Endothelial cell of umbilical vein (primary cell): ENCODE measurements at regions not wholly inside any gene's neighbourhood (a gene's known extent, or its start where the extent isn't known, plus 50 kb on each side); places are given as distances from the start of the nearest gene placed in this dataset.

Experiments used
- BruUV-seq: library from RNA; stranded (reverse); fragments of 400-500 nt; replicated peaks from 2 replicates; lab custom pipeline; 2021; lab: Mats Ljungman, UMichigan
- CTCF ChIA-PET: fragments of 300-600, 350-600 bp; sonication (Branson Sonifier 250); formaldehyde crosslinking; loops from one replicate; lab custom pipeline; 2021; ENCODE audit warnings: antibody characterized with exemption, inconsistent platforms; lab: Charles Lee
- POLR2A ChIA-PET: fragments of 300-600, 350-600 bp; sonication (Branson Sonifier 250); formaldehyde crosslinking; loops from one replicate; lab custom pipeline; 2021; ENCODE audit warnings: antibody characterized with exemption, inconsistent platforms; lab: Charles Lee
- DNase-seq: peaks from one replicate; pipeline ENCODE4 v3.0.0-alpha.2; 2011; ENCODE audit warnings: low read depth, low spot score
- FAIRE-seq: peaks from 2 replicates; lab custom pipeline; 2011; peaks lifted over from hg19 to GRCh38; lab: Jason Lieb, UNC
- H2AFZ ChIP-seq: 2 replicates; pipeline ENCODE4 v1.6.0; 2012; ENCODE audit warnings: low read depth, low read length, control low read depth, inconsistent platforms
- H3K27ac ChIP-seq: 2 replicates; pipeline ENCODE4 v1.5.1; 2011; ENCODE audit warnings: low read depth, mild to moderate bottlenecking, control low read depth, low read length, moderate library complexity; ENCODE audit not compliant: insufficient read depth
- H3K27me3 ChIP-seq, 2 experiments: 2 replicates each; pipeline versions ENCODE4 v1.6.0 to v1.6.1; 2011; ENCODE audit warnings: low read length in 2 of 2, mixed read lengths in 1 of 2; ENCODE audit not compliant: control insufficient read depth in 2 of 2, insufficient read depth in 2 of 2
- H3K36me3 ChIP-seq, 2 experiments: 2 replicates in 1 of 2; 3 replicates in 1 of 2; pipeline ENCODE4 v1.5.1; 2011; ENCODE audit warnings: low read length in 2 of 2, mild to moderate bottlenecking in 1 of 2, moderate library complexity in 1 of 2; ENCODE audit not compliant: control insufficient read depth in 2 of 2, insufficient read depth in 2 of 2; ENCODE audit errors: extremely low read depth in 1 of 2
- H3K4me1 ChIP-seq: 3 replicates; pipeline ENCODE4 v1.5.1; 2011; ENCODE audit warnings: mild to moderate bottlenecking, low read length; ENCODE audit not compliant: control insufficient read depth, insufficient read depth; ENCODE audit errors: extremely low read depth
- H3K4me2 ChIP-seq: 2 replicates; pipeline ENCODE4 v1.6.1; 2011; ENCODE audit warnings: low read length, control low read depth, mixed read lengths; ENCODE audit not compliant: insufficient read depth
- H3K4me3 ChIP-seq, 3 experiments: fragments of 200-600 bp in 1 of 3; sonication (generic), shearing (Covaris generic) in 1 of 3; replicated peaks in 1 of 3; 2 replicates each; pipeline ENCODE4 v1.5.1; 2011 to 2016; ENCODE audit warnings: control low read depth in 3 of 3, low read length in 3 of 3, mild to moderate bottlenecking in 2 of 3, inconsistent platforms in 1 of 3, low read depth in 1 of 3, moderate library complexity in 1 of 3; ENCODE audit not compliant: insufficient read depth in 1 of 3
- H3K79me2 ChIP-seq: 2 replicates; pipeline ENCODE4 v1.6.0; 2012; ENCODE audit warnings: low read length, inconsistent platforms; ENCODE audit not compliant: control insufficient read depth, insufficient read depth
- H3K9ac ChIP-seq: replicated peaks from 2 replicates; pipeline ENCODE3; 2011; ENCODE audit warnings: low read length, control low read depth; ENCODE audit not compliant: insufficient read depth; ENCODE audit errors: extremely low read depth
- H3K9me1 ChIP-seq: replicated peaks from 3 replicates; pipeline ENCODE4 v1.6.0; 2011; ENCODE audit warnings: mild to moderate bottlenecking, low read length; ENCODE audit not compliant: control insufficient read depth, insufficient read depth; ENCODE audit errors: extremely low read depth
- H3K9me3 ChIP-seq: replicated peaks from 2 replicates; pipeline ENCODE4 v1.5.1; 2012; ENCODE audit warnings: low read length, inconsistent platforms; ENCODE audit not compliant: control insufficient read depth, insufficient read depth
- H4K20me1 ChIP-seq: replicated peaks from 2 replicates; pipeline ENCODE3; 2011; ENCODE audit warnings: mild to moderate bottlenecking, low read length; ENCODE audit not compliant: control insufficient read depth, insufficient read depth; ENCODE audit errors: extremely low read depth
- CTCF ChIP-seq, 2 donors: IDR thresholded peaks; 1 replicate in 1 of 2; 2 replicates in 1 of 2; pipeline ENCODE4 v1.5.1; 2011; ENCODE audit warnings: low read length in 2 of 2, mild to moderate bottlenecking in 2 of 2, moderate library complexity in 2 of 2, control low read depth in 1 of 2, inconsistent platforms in 1 of 2, low read depth in 1 of 2; ENCODE audit not compliant: insufficient read depth in 1 of 2; ENCODE audit errors: extremely low read depth in 1 of 2
- EZH2 ChIP-seq: IDR thresholded peaks from 2 replicates; pipeline ENCODE4 v1.6.1; 2012; ENCODE audit warnings: borderline replicate concordance, low read depth, mild to moderate bottlenecking, moderate library complexity, low read length, inconsistent platforms; ENCODE audit not compliant: severe bottlenecking
- GATA2 ChIP-seq: IDR thresholded peaks from 2 replicates; pipeline ENCODE4 v1.7.0; 2011; ENCODE audit warnings: low read depth, mild to moderate bottlenecking, moderate library complexity, mixed read lengths, low read length; ENCODE audit not compliant: insufficient read length, insufficient read depth
- JUN ChIP-seq: IDR thresholded peaks from 2 replicates; pipeline ENCODE4 v1.6.1; 2011; ENCODE audit warnings: borderline replicate concordance, low read depth; ENCODE audit not compliant: insufficient read length, insufficient read depth
- MAX ChIP-seq: IDR thresholded peaks from 2 replicates; pipeline ENCODE4 v1.6.1; 2011; ENCODE audit not compliant: insufficient read depth, insufficient read length
- MYC ChIP-seq: IDR thresholded peaks from one replicate; pipeline ENCODE4 v1.6.1; 2011; ENCODE audit warnings: mild to moderate bottlenecking, low read depth, low read length
- POLR2AphosphoS5 ChIP-seq: IDR thresholded peaks from 2 replicates; pipeline ENCODE4 v1.6.1; 2012; ENCODE audit warnings: low read depth, mild to moderate bottlenecking, control low read depth, low read length, moderate library complexity; ENCODE audit not compliant: insufficient read depth
- dilution Hi-C: fragments of 300-500 bp; cut with MboI; formaldehyde crosslinking; loops from one replicate; pipeline ENCODE4 v1.15.0; 2019; ENCODE audit warnings: low sequenced_read_pairs; ENCODE audit not compliant: extremely low pct_ligation_motif_present
- intact Hi-C: fragments of 100-400 bp; cut with micrococcal nuclease; formaldehyde crosslinking; loops from one replicate; pipeline ENCODE4 v1.10.0; 2022

GRCh38 chr7:89914711-89915110 lies 239.6 kb upstream of the STEAP1 start:
- POLR2A ChIA-PET = no interaction called here
- Histone ChIP-seq H3K36me3 (no peaks in the 10 kb centered on the region), H3K79me2 (no peaks in the 10 kb centered on the region), H4K20me1 (no peaks in the 10 kb centered on the region), H3K9me3 (no peaks in the 10 kb centered on the region), H3K27me3 (no peaks in the 10 kb centered on the region), H3K9me1 (no peaks in the 10 kb centered on the region), H3K4me3 (no peak overlapping the region), H3K4me2 (no peak overlapping the region), H3K4me1 (no peaks in the 10 kb centered on the region), H3K27ac (no peak overlapping the region), H3K9ac (no peak overlapping the region), H2AFZ (no peak overlapping the region)
- intact Hi-C loops (no loop called here), dilution Hi-C loops (no loop called here)
- no peak for FAIRE-seq
- TF ChIP-seq MYC (no peak), POLR2AphosphoS5 (no peak), EZH2 (no peak), MAX (no peak), CTCF (IDR thresholded peaks at IDR 0.05; ENCODE audit: extremely low read depth in 1 of 2, insufficient read depth in 1 of 2, low read depth in 1 of 2, low read length in 2 of 2) (no peak), GATA2 (no peak), JUN (no peak)
- CTCF ChIA-PET = no interaction called here
- BruUV-seq = no TSS peak
- DNase-seq = no peak
